OCI-LY7 (cell line): ENCODE measurements at regions not wholly inside any gene's neighbourhood (a gene's known extent, or its start where the extent isn't known, plus 50 kb on each side); places are given as distances from the start of the nearest gene placed in this dataset.

Source experiments
- BruUV-seq: library from RNA; stranded (reverse); fragments of 400-500 nt; replicated peaks from 2 replicates; lab custom pipeline; 2021; lab: Mats Ljungman, UMichigan
- CTCF ChIA-PET: fragments of 300-600 bp; sonication (Branson Sonifier 250); formaldehyde crosslinking; loops from one replicate; lab custom pipeline; 2022; ENCODE audit warnings: antibody characterized with exemption; ENCODE audit not compliant: unreplicated experiment; lab: Charles Lee
- POLR2A ChIA-PET: fragments of 300-600 bp; sonication (Branson Sonifier 250); formaldehyde crosslinking; loops from one replicate; lab custom pipeline; 2022; ENCODE audit warnings: antibody characterized with exemption; lab: Charles Lee
- DNase-seq: peaks from one replicate; pipeline ENCODE4 v3.0.0-alpha.2; 2015; ENCODE audit warnings: low spot score
- H2AFZ ChIP-seq: fragments of 200-600 bp; sonication (generic), shearing (Covaris generic); 2 replicates; pipeline ENCODE4 v1.6.1; 2014; ENCODE audit warnings: mild to moderate bottlenecking, antibody characterized with exemption, low read length, moderate library complexity
- H3K27ac ChIP-seq: fragments of 200-600 bp; sonication (generic); 2 replicates; pipeline ENCODE4 v1.5.1; 2014; ENCODE audit warnings: mixed run types, low read depth, mild to moderate bottlenecking, moderate library complexity, low read length, inconsistent platforms; ENCODE audit not compliant: poor library complexity, severe bottlenecking
- H3K36me3 ChIP-seq: fragments of 200-600 bp; sonication (generic); 2 replicates; pipeline ENCODE4 v1.6.1; 2014; ENCODE audit warnings: mild to moderate bottlenecking, antibody characterized with exemption, low read length, moderate library complexity, mixed read lengths; ENCODE audit not compliant: insufficient read depth
- H3K4me1 ChIP-seq: fragments of 200-600 bp; sonication (generic); 2 replicates; pipeline ENCODE4 v1.5.1; 2014; ENCODE audit warnings: mild to moderate bottlenecking, low read length; ENCODE audit not compliant: insufficient read depth, poor library complexity, severe bottlenecking
- H3K4me2 ChIP-seq: fragments of 200-600 bp; sonication (generic); 2 replicates; pipeline ENCODE4 v1.6.1; 2014; ENCODE audit warnings: mild to moderate bottlenecking, low read length
- H3K4me3 ChIP-seq: fragments of 200-600 bp; sonication (generic); 2 replicates; pipeline ENCODE4 v1.5.1; 2014; ENCODE audit warnings: mild to moderate bottlenecking, low read depth, low read length; ENCODE audit not compliant: poor library complexity, severe bottlenecking
- H3K79me2 ChIP-seq: fragments of 200-600 bp; sonication (generic); 2 replicates; pipeline ENCODE4 v1.6.1; 2016; ENCODE audit warnings: low read depth, mild to moderate bottlenecking, low read length, moderate library complexity, mixed read lengths; ENCODE audit not compliant: insufficient read depth
- H3K9me2 ChIP-seq: fragments of 200-600 bp; sonication (generic); 2 replicates; pipeline ENCODE4 v1.6.1; 2016; ENCODE audit warnings: mild to moderate bottlenecking, low read length, mixed read lengths; ENCODE audit not compliant: insufficient read depth
- H3K9me3 ChIP-seq: fragments of 200-600 bp; sonication (generic); 2 replicates; pipeline ENCODE4 v1.6.1; 2014; ENCODE audit warnings: mild to moderate bottlenecking, mixed run types, low read length, mixed read lengths
- H4K20me1 ChIP-seq: fragments of 200-600 bp; sonication (generic); 2 replicates; pipeline ENCODE4 v1.6.1; 2014; ENCODE audit warnings: mild to moderate bottlenecking, antibody characterized with exemption, low read length, moderate library complexity, mixed read lengths; ENCODE audit not compliant: insufficient read depth
- EZH2phosphoT487 ChIP-seq: fragments of 200-600 bp; sonication (generic); IDR thresholded peaks from 2 replicates; pipeline ENCODE4 v1.6.1; 2018; ENCODE audit warnings: low read depth, borderline replicate concordance, mild to moderate bottlenecking, mixed run types, antibody characterized with exemption, low read length, moderate library complexity, mixed read lengths
- intact Hi-C: fragments of 100-400 bp; cut with micrococcal nuclease; formaldehyde crosslinking; loops from one replicate; pipeline ENCODE4 v1.10.0; 2022; ENCODE audit not compliant: unreplicated experiment
- TF ChIP-seq, protein P1 (sequence below): fragments of 200-600 bp; sonication (generic); conservative IDR thresholded peaks from 2 replicates; pipeline ENCODE4 v1.5.1; 2014; ENCODE audit warnings: mild to moderate bottlenecking, antibody characterized with exemption, low read length, moderate library complexity, mixed read lengths

DNA sequence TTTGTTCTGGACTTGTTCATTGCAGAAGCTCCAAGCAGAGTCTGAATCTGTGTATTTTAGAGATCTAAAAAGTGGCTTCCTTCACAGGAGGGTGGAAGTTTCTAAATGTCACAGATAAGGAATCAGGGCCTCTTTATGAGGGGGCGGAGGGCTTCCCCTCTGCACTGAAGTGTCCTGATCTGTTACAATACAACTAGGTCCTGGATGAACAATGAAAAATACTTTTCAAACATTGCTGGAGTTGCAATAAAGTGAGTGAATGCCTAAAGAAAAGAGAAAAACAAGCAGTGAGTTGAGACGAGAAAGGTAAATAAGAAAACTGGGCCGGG, 179.3 kb upstream of the HDAC4 start:
- intact Hi-C loops, result no loop called here
- BruUV-seq, result no TSS peak
- Histone ChIP-seq H3K27ac (no peak overlapping the region), H3K4me2 (no peak overlapping the region), H3K79me2 (no peaks in the 10 kb centered on the region), H3K4me3 (no peak overlapping the region), H4K20me1 (no peaks in the 10 kb centered on the region), H3K4me1 (no peaks in the 10 kb centered on the region), H2AFZ (no peak overlapping the region), H3K36me3 (no peaks in the 10 kb centered on the region), H3K9me3 (no peaks in the 10 kb centered on the region), H3K9me2 (no peaks in the 10 kb centered on the region)
- TF ChIP-seq EZH2phosphoT487, result no peak
- TF ChIP-seq, protein P1, sequence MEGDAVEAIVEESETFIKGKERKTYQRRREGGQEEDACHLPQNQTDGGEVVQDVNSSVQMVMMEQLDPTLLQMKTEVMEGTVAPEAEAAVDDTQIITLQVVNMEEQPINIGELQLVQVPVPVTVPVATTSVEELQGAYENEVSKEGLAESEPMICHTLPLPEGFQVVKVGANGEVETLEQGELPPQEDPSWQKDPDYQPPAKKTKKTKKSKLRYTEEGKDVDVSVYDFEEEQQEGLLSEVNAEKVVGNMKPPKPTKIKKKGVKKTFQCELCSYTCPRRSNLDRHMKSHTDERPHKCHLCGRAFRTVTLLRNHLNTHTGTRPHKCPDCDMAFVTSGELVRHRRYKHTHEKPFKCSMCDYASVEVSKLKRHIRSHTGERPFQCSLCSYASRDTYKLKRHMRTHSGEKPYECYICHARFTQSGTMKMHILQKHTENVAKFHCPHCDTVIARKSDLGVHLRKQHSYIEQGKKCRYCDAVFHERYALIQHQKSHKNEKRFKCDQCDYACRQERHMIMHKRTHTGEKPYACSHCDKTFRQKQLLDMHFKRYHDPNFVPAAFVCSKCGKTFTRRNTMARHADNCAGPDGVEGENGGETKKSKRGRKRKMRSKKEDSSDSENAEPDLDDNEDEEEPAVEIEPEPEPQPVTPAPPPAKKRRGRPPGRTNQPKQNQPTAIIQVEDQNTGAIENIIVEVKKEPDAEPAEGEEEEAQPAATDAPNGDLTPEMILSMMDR, result no peak
- ChIA-PET CTCF (no interaction called here), POLR2A (no interaction called here)
- no peak for DNase-seq

DNA sequence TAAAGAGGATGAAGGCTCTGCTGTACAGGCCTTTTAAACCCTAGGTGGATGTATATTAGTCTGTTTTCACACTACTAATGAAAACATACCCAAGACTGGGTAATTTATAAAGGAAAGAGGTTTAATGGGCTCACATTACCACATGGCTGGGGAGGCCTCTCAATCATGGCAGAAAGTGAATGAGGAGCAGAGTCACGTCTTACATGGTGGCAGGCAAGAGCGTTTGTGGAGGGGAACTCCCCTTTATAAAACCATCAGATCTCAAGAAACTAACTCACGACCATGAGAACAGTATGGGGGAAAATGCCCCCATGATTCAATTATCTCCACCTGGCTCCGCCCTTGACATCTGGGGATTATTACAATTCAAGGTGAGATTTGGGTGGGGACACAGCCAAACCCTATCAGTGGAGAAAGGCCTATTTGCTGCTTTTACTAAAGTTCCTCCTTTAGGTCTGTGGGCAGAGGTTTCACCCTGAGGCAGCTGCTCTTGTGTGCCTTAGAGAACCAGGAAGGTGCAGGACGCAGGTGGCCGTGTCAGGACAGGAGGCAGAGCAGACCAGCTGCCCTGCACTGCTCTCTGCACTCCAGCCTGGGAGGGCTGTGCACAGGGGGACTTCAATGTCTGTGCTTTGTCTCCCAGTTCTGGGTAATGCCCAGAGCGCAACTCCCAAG, 178.8 kb upstream of the HDAC4 start:
- H4K20me1 ChIP-seq, result no peaks in the 10 kb centered on the region
- H3K9me2 ChIP-seq, result no peaks in the 10 kb centered on the region
- no TSS peak for BruUV-seq
- H2AFZ ChIP-seq, result no peak overlapping the region
- no peak for DNase-seq
- ChIA-PET POLR2A (no interaction called here), CTCF (no interaction called here)
- H3K27ac ChIP-seq, result no peak overlapping the region
- TF ChIP-seq EZH2phosphoT487, result no peak
- TF ChIP-seq, protein P1, result no peak
- no peaks in the 10 kb centered on the region for H3K79me2 ChIP-seq
- H3K4me3 ChIP-seq, result no peak overlapping the region
- H3K4me1 ChIP-seq, result no peaks in the 10 kb centered on the region
- H3K9me3 ChIP-seq, result no peaks in the 10 kb centered on the region
- H3K4me2 ChIP-seq, result no peak overlapping the region
- intact Hi-C loops, result no loop called here
- no peaks in the 10 kb centered on the region for H3K36me3 ChIP-seq

DNA sequence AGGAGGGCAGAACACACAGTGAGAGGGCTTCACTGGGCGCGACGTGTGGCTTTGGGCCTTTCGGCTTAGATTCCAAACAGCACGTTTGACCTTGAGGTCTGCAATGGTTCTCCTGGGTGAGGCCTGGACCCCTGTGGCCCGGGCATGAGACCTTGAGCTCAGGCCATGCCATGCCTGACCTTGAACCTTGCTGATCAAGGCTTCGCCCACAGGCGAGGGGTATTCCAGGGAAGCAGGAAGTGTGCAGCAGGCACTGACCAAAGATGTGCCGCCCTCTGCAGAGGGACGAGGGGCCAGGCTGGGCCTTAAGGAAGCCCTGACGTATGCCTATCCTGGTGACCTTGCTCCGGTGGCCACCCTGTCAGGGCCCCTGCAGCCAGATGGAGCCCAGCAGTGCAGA, 178.3 kb upstream of the HDAC4 start:
- Histone ChIP-seq H3K4me3 (no peak overlapping the region), H3K9me2 (no peaks in the 10 kb centered on the region), H4K20me1 (no peaks in the 10 kb centered on the region), H3K79me2 (no peaks in the 10 kb centered on the region), H3K36me3 (no peaks in the 10 kb centered on the region), H3K4me2 (no peak overlapping the region), H3K27ac (no peak overlapping the region), H3K4me1 (no peaks in the 10 kb centered on the region), H3K9me3 (no peaks in the 10 kb centered on the region), H2AFZ (no peak overlapping the region)
- DNase-seq, result no peak
- ChIA-PET CTCF (no interaction called here), POLR2A (interaction anchor here (0.5 kb wide), 1 partner anchor 78 kb away, joined by 5 read pairs; no protein-coding TSS in a partner anchor)
- BruUV-seq, result no TSS peak
- TF ChIP-seq EZH2phosphoT487, result no peak
- TF ChIP-seq, protein P1, result no peak
- intact Hi-C loops, result no loop called here
